ENCODE measurements at regions not wholly inside any gene's neighbourhood (a gene's known extent, or its start where the extent isn't known, plus 50 kb on each side); places are given as distances from the start of the nearest gene placed in this dataset.

- DNase-seq, result no peak
- Histone ChIP-seq H3K27me3 (replicated peaks) (no peaks in the 10 kb centered on the region), H3K4me3 (ENCODE audit: low read depth, low read length) (no peak overlapping the region), H3K36me3 (replicated peaks) (no peaks in the 10 kb centered on the region), H3K27ac (no peak overlapping the region)
- in situ Hi-C loops (cut with HindIII; ENCODE audit: low pct_ligation_motif_present, low sequenced_read_pairs), result no loop called here
- TF ChIP-seq, protein P1, sequence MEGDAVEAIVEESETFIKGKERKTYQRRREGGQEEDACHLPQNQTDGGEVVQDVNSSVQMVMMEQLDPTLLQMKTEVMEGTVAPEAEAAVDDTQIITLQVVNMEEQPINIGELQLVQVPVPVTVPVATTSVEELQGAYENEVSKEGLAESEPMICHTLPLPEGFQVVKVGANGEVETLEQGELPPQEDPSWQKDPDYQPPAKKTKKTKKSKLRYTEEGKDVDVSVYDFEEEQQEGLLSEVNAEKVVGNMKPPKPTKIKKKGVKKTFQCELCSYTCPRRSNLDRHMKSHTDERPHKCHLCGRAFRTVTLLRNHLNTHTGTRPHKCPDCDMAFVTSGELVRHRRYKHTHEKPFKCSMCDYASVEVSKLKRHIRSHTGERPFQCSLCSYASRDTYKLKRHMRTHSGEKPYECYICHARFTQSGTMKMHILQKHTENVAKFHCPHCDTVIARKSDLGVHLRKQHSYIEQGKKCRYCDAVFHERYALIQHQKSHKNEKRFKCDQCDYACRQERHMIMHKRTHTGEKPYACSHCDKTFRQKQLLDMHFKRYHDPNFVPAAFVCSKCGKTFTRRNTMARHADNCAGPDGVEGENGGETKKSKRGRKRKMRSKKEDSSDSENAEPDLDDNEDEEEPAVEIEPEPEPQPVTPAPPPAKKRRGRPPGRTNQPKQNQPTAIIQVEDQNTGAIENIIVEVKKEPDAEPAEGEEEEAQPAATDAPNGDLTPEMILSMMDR (IDR thresholded peaks at IDR 0.05; ENCODE audit: low read depth, low read length, missing control alignments), result no peak
These were observed 404.3 kb downstream of the EPM2A start for GRCh38 chr6:145331066-145331465.

DNA sequence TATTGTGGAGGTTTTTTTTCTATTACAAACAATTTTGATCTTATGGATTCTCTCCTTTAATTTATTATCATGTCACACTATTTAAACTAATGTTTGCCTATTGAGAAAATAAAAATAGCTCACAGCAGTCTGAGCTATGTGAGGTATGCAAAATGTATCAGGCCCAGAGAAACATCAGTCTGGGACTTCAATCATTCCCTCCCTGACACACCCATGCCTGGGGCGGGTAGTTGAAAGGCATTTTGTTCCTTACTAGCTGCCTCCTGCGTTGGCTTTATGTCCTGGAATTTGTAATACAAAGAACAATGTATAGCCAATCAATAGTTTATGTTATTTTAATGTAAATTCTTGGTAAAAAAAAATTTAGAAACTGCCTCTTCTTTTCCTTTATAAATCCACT is 403.3 kb downstream of the EPM2A start:
- in situ Hi-C loops (cut with HindIII; ENCODE audit: low pct_ligation_motif_present, low sequenced_read_pairs), result no loop called here
- H3K36me3 ChIP-seq (replicated peaks), result no peaks in the 10 kb centered on the region
- H3K27ac ChIP-seq, result no peak overlapping the region
- DNase-seq, result no peak
- TF ChIP-seq, protein P1 (IDR thresholded peaks at IDR 0.05; ENCODE audit: low read depth, low read length, missing control alignments), result no peak
- H3K4me3 ChIP-seq (ENCODE audit: low read depth, low read length), result no peak overlapping the region
- no peaks in the 10 kb centered on the region for H3K27me3 ChIP-seq (replicated peaks)

GRCh38 chr6:145336119-145336518 is 399.2 kb downstream of the EPM2A start:
- TF ChIP-seq, protein P1 (IDR thresholded peaks at IDR 0.05; ENCODE audit: low read depth, low read length, missing control alignments), result no peak
- H3K36me3 ChIP-seq (replicated peaks), result no peaks in the 10 kb centered on the region
- in situ Hi-C loops (cut with HindIII; ENCODE audit: low pct_ligation_motif_present, low sequenced_read_pairs), result no loop called here
- no peak for DNase-seq
- H3K4me3 ChIP-seq (ENCODE audit: low read depth, low read length), result no peak overlapping the region
- no peaks in the 10 kb centered on the region for H3K27me3 ChIP-seq (replicated peaks)
- no peak overlapping the region for H3K27ac ChIP-seq

DNA sequence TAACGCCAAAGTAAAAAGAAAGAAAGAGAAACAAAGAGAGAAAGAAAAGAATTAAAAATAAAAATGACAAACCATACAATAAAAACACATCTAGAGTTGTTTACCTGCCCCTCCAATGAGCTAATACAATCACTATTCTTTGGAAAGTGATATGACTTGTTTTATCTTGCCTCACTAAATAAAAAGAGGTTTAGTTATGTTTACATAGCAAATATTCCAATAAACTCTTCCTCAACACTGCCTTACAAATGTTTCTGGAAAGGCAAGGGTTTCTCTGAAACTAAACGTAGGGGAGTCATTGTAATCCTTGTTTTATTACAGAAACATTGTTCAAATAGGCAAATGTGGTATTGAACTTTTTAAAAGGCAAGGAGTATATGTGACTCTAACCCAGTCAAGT is 396.2 kb downstream of the EPM2A start:
- Histone ChIP-seq H3K27ac (no peak overlapping the region), H3K27me3 (replicated peaks) (no peaks in the 10 kb centered on the region), H3K4me3 (ENCODE audit: low read depth, low read length) (no peak overlapping the region), H3K36me3 (replicated peaks) (no peaks in the 10 kb centered on the region)
- no peak for DNase-seq
- in situ Hi-C loops (cut with HindIII; ENCODE audit: low pct_ligation_motif_present, low sequenced_read_pairs), result no loop called here
- TF ChIP-seq, protein P1 (IDR thresholded peaks at IDR 0.05; ENCODE audit: low read depth, low read length, missing control alignments), result no peak

DNA sequence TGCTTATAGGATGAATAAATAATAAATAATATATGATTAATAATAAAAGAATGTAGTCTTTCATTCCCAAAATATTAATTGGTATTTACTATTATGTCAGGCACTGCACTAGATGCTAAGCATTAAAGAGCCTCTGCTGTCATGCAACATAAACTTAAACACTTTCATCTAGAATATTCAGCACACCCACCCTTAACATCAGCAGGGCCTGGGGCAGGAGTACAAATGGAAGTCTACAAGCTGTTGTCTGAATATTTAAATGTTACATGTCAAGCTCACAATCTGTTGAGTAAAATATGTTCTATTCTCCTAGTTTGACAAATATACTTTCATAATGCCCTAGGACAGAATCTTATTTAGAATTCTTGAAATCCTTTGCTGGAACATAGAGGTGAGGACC is 395.1 kb downstream of the EPM2A start:
- in situ Hi-C loops (cut with HindIII; ENCODE audit: low pct_ligation_motif_present, low sequenced_read_pairs), result no loop called here
- TF ChIP-seq, protein P1 (IDR thresholded peaks at IDR 0.05; ENCODE audit: low read depth, low read length, missing control alignments), result no peak
- H3K27ac ChIP-seq, result no peak overlapping the region
- H3K27me3 ChIP-seq (replicated peaks), result no peaks in the 10 kb centered on the region
- no peak overlapping the region for H3K4me3 ChIP-seq (ENCODE audit: low read depth, low read length)
- no peak for DNase-seq
- H3K36me3 ChIP-seq (replicated peaks), result no peaks in the 10 kb centered on the region

GRCh38 chr6:145345094-145345493 is 390.2 kb downstream of the EPM2A start:
- TF ChIP-seq, protein P1 (IDR thresholded peaks at IDR 0.05; ENCODE audit: low read depth, low read length, missing control alignments), result no peak
- Histone ChIP-seq H3K36me3 (replicated peaks) (no peaks in the 10 kb centered on the region), H3K27me3 (replicated peaks) (no peaks in the 10 kb centered on the region), H3K27ac (no peak overlapping the region), H3K4me3 (ENCODE audit: low read depth, low read length) (no peak overlapping the region)
- no peak for DNase-seq
- in situ Hi-C loops (cut with HindIII; ENCODE audit: low pct_ligation_motif_present, low sequenced_read_pairs), result no loop called here

Measured in brain microvascular endothelial cell (primary cell).